Thyroid gland (tissue), 4 donors: ENCODE measurements at regions not wholly inside any gene's neighbourhood (a gene's known extent, or its start where the extent isn't known, plus 50 kb on each side); places are given as distances from the start of the nearest gene placed in this dataset.
A peak's percentile ranks its signal among the peaks of the same experiment; 100 is the strongest.

Experiments used
- DNase-seq, 2 donors: peaks; one replicate each; pipeline ENCODE4 v3.0.0-alpha.2; 2019
- H3K27ac ChIP-seq, 3 donors: fragments of 200-600 bp; sonication (generic); 1 replicate in 2 of 3; 2 replicates in 1 of 3; pipeline ENCODE4 v1.5.1; 2016 to 2019; ENCODE audit warnings: mild to moderate bottlenecking in 1 of 3, moderate library complexity in 1 of 3
- H3K27me3 ChIP-seq: fragments of 200-600 bp; sonication (generic); one replicate; pipeline ENCODE4 v1.5.1; 2019
- H3K36me3 ChIP-seq, 2 donors: fragments of 200-600 bp; sonication (generic); one replicate each; pipeline ENCODE4 v1.5.1; 2016 to 2019
- H3K4me1 ChIP-seq, 2 donors: fragments of 200-600 bp; sonication (generic); one replicate each; pipeline ENCODE4 v1.5.1; 2017 to 2019
- H3K4me3 ChIP-seq, 3 donors: fragments of 200-600 bp; sonication (generic); replicated peaks in 1 of 3; 1 replicate in 2 of 3; 2 replicates in 1 of 3; pipeline ENCODE4 v1.5.1; 2016; ENCODE audit warnings: mild to moderate bottlenecking in 1 of 3
- H3K9me3 ChIP-seq: fragments of 200-600 bp; sonication (generic); one replicate; pipeline ENCODE4 v1.5.1; 2017
- CTCF ChIP-seq, 6 experiments: fragments of 200-600 bp in 3 of 6; fragments of 450-650 bp in 3 of 6; sonication (generic) in 3 of 6; IDR thresholded peaks; one replicate each; pipeline ENCODE4 v1.5.1; 2016 to 2019; ENCODE audit warnings: antibody characterized with exemption in 6 of 6, mild to moderate bottlenecking in 2 of 6, inconsistent platforms in 1 of 6, moderate library complexity in 1 of 6
- POLR2A ChIP-seq, 2 donors: fragments of 450-650 bp; IDR thresholded peaks; one replicate each; pipeline ENCODE4 v1.6.1; 2017; ENCODE audit warnings: antibody characterized with exemption in 2 of 2, mild to moderate bottlenecking in 2 of 2, moderate library complexity in 1 of 2
- WGBS, 2 donors: methylation state at CpG; one replicate each; pipeline ENCODE4 v1.1.5; 2017; 5-methylcytosine and 5-hydroxymethylcytosine counted together
- intact Hi-C: fragments of 100-400 bp; cut with DNase I; formaldehyde crosslinking; loops from one replicate; pipeline ENCODE4 v1.15.1; 2023

GRCh38 chr4:125679989-125680388 lies 365.2 kb downstream of the FAT4 start:
- Histone ChIP-seq H3K27ac (no peak overlapping the region), H3K4me1 (no peaks in the 10 kb centered on the region), H3K36me3 (no peaks in the 10 kb centered on the region), H3K27me3 (no peaks in the 10 kb centered on the region), H3K4me3 (no peak overlapping the region), H3K9me3 (no peaks in the 10 kb centered on the region)
- TF ChIP-seq POLR2A (IDR thresholded peaks at IDR 0.05) (no peak), CTCF (IDR thresholded peaks at IDR 0.05) (no peak)
- DNase-seq: no peak
- intact Hi-C loops: no loop called here

GRCh38 chr4:125681240-125681639 lies 366.5 kb downstream of the FAT4 start:
- no peaks in the 10 kb centered on the region for H3K9me3 ChIP-seq
- no peak for DNase-seq
- no peaks in the 10 kb centered on the region for H3K36me3 ChIP-seq
- intact Hi-C loops: no loop called here
- TF ChIP-seq POLR2A (IDR thresholded peaks at IDR 0.05): no peak
- TF ChIP-seq CTCF (IDR thresholded peaks at IDR 0.05): no peak
- H3K4me3 ChIP-seq: no peak overlapping the region
- no peaks in the 10 kb centered on the region for H3K4me1 ChIP-seq
- WGBS, 2 donors: 68 to 74% methylated on average over 1 of the region's 1 CpG
- no peak overlapping the region for H3K27ac ChIP-seq
- H3K27me3 ChIP-seq: no peaks in the 10 kb centered on the region

- Histone ChIP-seq H3K36me3 (no peaks in the 10 kb centered on the region), H3K4me1 (no peaks in the 10 kb centered on the region), H3K4me3 (no peak overlapping the region), H3K9me3 (no peaks in the 10 kb centered on the region), H3K27me3 (no peaks in the 10 kb centered on the region), H3K27ac (no peak overlapping the region)
- no peak for DNase-seq
- 93 to 96% methylated on average over 16 to 18 of the region's 18 CpGs for WGBS, 2 donors
- no peak for TF ChIP-seq CTCF (IDR thresholded peaks at IDR 0.05)
- TF ChIP-seq POLR2A (IDR thresholded peaks at IDR 0.05): no peak
- intact Hi-C loops: no loop called here
These were observed 368.0 kb downstream of the FAT4 start for GRCh38 chr4:125682730-125683129.

- no peaks in the 10 kb centered on the region for H3K36me3 ChIP-seq
- no peak overlapping the region for H3K4me3 ChIP-seq
- H3K9me3 ChIP-seq: no peaks in the 10 kb centered on the region
- H3K4me1 ChIP-seq: peaks cover 12% of the 10 kb centered on the region in 2 donors
- H3K27me3 ChIP-seq: no peaks in the 10 kb centered on the region
- no peak for DNase-seq
- 93 to 95% methylated on average over 3 of the region's 3 CpGs for WGBS, 2 donors
- TF ChIP-seq POLR2A (IDR thresholded peaks at IDR 0.05): no peak
- intact Hi-C loops: no loop called here
- H3K27ac ChIP-seq: peak overlapping the region in 1 of 3 donors; percentile 1
These were observed 374.1 kb downstream of the FAT4 start for GRCh38 chr4:125688841-125689240.

GRCh38 chr4:125689805-125690204 lies 375.1 kb downstream of the FAT4 start:
- Histone ChIP-seq H3K27ac (peak overlapping the region in 2 of 3 donors; percentile 1 to 21), H3K9me3 (no peaks in the 10 kb centered on the region), H3K4me1 (peaks cover 12 to 13% of the 10 kb centered on the region in 2 donors), H3K27me3 (no peaks in the 10 kb centered on the region), H3K36me3 (no peaks in the 10 kb centered on the region), H3K4me3 (no peak overlapping the region)
- intact Hi-C loops: no loop called here
- TF ChIP-seq POLR2A (IDR thresholded peaks at IDR 0.05): no peak
- TF ChIP-seq CTCF (IDR thresholded peaks at IDR 0.05): no peak
- no peak for DNase-seq

GRCh38 chr4:125693228-125693627 lies 378.5 kb downstream of the FAT4 start:
- Histone ChIP-seq H3K9me3 (no peaks in the 10 kb centered on the region), H3K4me1 (peaks cover 12 to 13% of the 10 kb centered on the region in 2 donors), H3K27ac (peak overlapping the region in 1 of 3 donors; percentile 35), H3K4me3 (no peak overlapping the region), H3K36me3 (no peaks in the 10 kb centered on the region), H3K27me3 (no peaks in the 10 kb centered on the region)
- TF ChIP-seq CTCF (IDR thresholded peaks at IDR 0.05): no peak
- no peak for TF ChIP-seq POLR2A (IDR thresholded peaks at IDR 0.05)
- peak; percentile 70 to 83 for DNase-seq
- intact Hi-C loops: no loop called here
